ENCODE measurements at regions not wholly inside any gene's neighbourhood (a gene's known extent, or its start where the extent isn't known, plus 50 kb on each side); places are given as distances from the start of the nearest gene placed in this dataset.

DNA sequence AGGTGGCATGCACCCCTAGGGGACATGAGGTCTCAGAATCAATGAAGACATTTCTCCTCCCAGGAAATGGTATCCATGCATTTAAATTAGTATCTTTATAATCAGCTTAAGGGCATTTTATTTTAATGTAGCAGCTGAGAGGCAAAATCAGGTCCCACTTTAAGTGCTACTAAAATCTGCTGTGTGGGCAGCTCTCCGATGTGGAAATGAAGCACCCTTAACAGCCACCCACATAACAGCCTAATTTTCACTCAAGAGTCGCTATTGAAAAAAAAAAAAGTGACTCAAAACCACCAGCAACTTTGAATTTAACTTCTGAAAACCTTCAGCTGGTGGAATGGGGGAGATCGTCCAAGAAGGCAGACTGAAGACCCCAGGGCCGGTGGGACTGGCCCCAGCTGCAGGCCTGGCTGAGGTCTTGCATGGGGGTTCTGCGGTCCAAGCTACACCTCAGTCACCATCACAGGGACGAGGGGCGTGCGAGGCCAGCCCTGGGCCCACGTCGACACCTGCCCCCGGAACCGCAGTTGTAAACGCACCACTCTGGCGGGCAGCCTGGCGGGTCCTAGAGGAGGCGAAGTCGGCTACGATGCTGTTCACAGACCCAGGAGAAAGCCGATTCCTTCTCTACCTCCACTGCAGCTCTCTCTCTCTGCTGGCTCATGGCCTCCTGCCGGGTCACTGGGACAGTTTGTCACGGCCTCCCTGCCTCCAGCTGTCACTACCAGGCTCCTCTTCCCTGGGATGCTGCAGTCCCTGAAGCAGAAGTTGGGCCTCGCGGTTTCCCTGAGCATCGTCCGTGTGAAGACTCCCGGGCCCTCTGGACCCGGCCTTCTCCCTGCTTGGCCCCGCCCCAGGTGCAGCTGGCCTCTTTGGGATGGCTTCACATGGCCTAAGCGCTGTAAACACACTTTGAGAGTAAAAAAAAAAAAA, 111.9 kb downstream of the KCNF1 start:
- no peaks in the 10 kb centered on the region; the same call in 2 of the 3 replicates for H3K36me3 Mint-ChIP-seq (ENCODE audit: low read depth)
- DNase-seq (ENCODE audit: low spot score) = no peak
- no peak for TF ChIP-seq POLR2AphosphoS5 (IDR thresholded peaks at IDR 0.05; ENCODE audit: low read depth)
- no peak for TF ChIP-seq NANOG (IDR thresholded peaks at IDR 0.05; ENCODE audit: borderline replicate concordance)
- no peak for TF ChIP-seq ZNF331 (CRISPR knock-in tag; IDR thresholded peaks at IDR 0.05; ENCODE audit: low read depth)
- no peak for TF ChIP-seq ZNF114 (CRISPR knock-in tag; IDR thresholded peaks at IDR 0.05)
- TF ChIP-seq, protein P1, sequence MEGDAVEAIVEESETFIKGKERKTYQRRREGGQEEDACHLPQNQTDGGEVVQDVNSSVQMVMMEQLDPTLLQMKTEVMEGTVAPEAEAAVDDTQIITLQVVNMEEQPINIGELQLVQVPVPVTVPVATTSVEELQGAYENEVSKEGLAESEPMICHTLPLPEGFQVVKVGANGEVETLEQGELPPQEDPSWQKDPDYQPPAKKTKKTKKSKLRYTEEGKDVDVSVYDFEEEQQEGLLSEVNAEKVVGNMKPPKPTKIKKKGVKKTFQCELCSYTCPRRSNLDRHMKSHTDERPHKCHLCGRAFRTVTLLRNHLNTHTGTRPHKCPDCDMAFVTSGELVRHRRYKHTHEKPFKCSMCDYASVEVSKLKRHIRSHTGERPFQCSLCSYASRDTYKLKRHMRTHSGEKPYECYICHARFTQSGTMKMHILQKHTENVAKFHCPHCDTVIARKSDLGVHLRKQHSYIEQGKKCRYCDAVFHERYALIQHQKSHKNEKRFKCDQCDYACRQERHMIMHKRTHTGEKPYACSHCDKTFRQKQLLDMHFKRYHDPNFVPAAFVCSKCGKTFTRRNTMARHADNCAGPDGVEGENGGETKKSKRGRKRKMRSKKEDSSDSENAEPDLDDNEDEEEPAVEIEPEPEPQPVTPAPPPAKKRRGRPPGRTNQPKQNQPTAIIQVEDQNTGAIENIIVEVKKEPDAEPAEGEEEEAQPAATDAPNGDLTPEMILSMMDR (conservative IDR thresholded peaks at IDR 0.05; ENCODE audit: low read depth in 2 of 2) = no peak
- no peak for TF ChIP-seq ZNF462 (CRISPR knock-in tag; IDR thresholded peaks at IDR 0.05)
- TF ChIP-seq STAT1 (IDR thresholded peaks at IDR 0.05; ENCODE audit: unreplicated experiment) = no peak
- no peak for TF ChIP-seq CREB1 (CRISPR knock-in tag; IDR thresholded peaks at IDR 0.05; ENCODE audit: low read depth)
- no peak for TF ChIP-seq EZH2 (IDR thresholded peaks at IDR 0.05; ENCODE audit: low read depth, unreplicated experiment)
- no peak for TF ChIP-seq ETS1 (IDR thresholded peaks at IDR 0.05)
- Histone ChIP-seq H3K4me3 (no peak overlapping the region), H3K79me2 (replicated peaks; ENCODE audit: insufficient read depth) (no peaks in the 10 kb centered on the region), H3K36me3 (ENCODE audit: insufficient read depth) (no peaks in the 10 kb centered on the region), H3K4me2 (no peak overlapping the region), H2AFZ (peak overlapping the region; percentile 23; the same call in 1 of the 2 replicates), H3K27me3 (ENCODE audit: insufficient read depth) (no peaks in the 10 kb centered on the region), H3K4me1 (ENCODE audit: insufficient read depth) (0 out of 2 replicates have a peak, but pooled peaks cover 5% of the 10 kb centered on the region), H3F3A (replicated peaks; ENCODE audit: low read depth) (no peaks in the 10 kb centered on the region), H3K27ac (ENCODE audit: low read depth) (no peak overlapping the region), H3K9me2 (ENCODE audit: insufficient read depth) (no peaks in the 10 kb centered on the region), H4K20me1 (replicated peaks; ENCODE audit: insufficient read depth) (no peaks in the 10 kb centered on the region)
- H3K27me3 Mint-ChIP-seq (ENCODE audit: insufficient read depth, low read depth, poor library complexity) = peaks cover 7% of the 10 kb centered on the region
- no peaks in the 10 kb centered on the region; the same call in 1 of the 3 replicates for H3K9me3 Mint-ChIP-seq
- peaks cover 21% of the 10 kb centered on the region for H3K4me1 Mint-ChIP-seq
- no peak overlapping the region for H3K27ac Mint-ChIP-seq
- ATAC-seq = no peak
- H3K4me3 Mint-ChIP-seq = no peak overlapping the region

Data from GM23338 (cell line).